GM21515 (cell line): ENCODE measurements at regions not wholly inside any gene's neighbourhood (a gene's known extent, or its start where the extent isn't known, plus 50 kb on each side); places are given as distances from the start of the nearest gene placed in this dataset.

Experiments
- ATAC-seq: cut with Tn5 transposase; IDR thresholded peaks from one replicate; pipeline ENCODE4 v1.9.1; 2021; ENCODE audit not compliant: unreplicated experiment

GRCh38 chr15:93664213-93664956 lies 567.0 kb upstream of the MCTP2 start:
- no peak for ATAC-seq

DNA sequence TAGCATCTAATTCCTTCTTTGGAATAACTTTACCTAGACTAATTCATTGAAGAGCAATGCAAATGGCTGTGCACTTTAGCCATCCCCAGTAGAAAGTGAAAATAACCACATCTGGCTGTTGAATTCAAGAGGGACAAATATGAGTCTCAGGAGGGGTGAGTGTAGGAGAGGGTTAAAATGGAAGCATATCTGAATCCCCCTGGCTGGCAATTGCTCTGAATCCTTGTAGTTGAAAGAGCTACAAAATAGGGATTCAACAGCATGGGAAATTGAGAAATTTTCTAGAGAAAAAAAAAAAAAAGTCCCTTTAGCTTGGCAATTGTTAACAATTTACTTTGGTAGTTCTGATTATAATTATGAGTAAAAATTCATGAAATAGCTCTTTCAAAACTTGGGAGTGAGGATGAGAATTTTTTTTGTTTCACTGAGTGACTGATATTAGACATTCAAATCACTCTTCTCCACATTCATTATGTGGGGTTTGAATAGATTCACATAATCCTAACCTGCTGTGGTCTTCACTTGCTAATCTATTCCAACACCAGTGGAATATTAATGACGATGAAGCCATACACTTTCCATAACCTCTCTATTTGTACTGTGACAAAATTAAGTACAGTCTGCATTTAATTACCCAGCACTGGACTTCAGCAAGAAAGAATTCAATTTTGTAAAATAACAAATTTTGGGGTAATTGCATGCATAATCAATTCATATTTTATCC lies 569.0 kb upstream of the MCTP2 start:
- no peak for ATAC-seq

- no peak for ATAC-seq
Measured at GRCh38 chr15:93658026-93658816, 569.2 kb upstream of the RGMA start.

DNA sequence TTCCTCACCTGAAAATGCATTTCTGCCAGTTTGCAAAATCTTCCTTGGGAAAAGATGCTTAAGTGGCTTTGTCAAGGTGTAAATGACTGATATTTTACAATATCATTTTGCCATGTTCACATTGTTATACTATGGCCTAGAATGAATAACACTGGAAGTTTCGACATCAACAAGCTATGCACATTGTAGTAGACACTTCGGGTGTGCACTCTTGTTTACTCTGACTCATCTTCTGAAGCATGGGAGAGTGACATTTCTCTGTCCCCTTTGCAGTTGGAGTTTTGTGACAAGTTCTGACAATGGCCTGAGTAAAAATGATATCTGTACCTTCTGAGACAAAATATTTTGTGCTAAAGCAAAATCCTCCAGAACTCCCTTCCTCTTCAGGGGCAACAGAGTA lies 567.0 kb upstream of the RGMA start:
- ATAC-seq: no peak

DNA sequence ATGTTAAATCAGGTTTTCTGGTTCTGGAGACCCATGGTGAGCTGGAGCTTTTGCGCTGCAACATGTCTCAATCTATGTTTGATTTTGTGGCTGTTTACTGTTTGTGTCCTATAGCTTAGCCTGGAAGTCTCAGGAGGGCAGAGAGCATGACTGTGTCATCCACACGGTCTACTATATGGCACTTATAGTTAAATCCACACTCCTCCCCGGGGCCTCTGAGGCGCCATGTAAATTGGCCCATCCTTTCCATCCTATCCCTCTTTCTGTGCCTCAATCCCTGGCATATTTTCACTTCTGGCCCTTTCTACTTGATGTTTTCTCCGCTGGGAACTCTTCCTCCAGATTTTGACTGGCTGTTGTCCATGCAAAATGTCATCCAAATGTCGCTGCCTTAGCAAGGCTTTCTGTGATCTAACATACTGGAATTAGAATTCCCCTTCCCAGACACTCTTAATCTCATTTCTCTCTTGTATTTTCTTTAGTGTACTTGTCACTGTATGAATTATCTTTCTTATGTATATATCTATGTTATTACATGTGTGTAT lies 560.8 kb upstream of the RGMA start:
- no peak for ATAC-seq

DNA sequence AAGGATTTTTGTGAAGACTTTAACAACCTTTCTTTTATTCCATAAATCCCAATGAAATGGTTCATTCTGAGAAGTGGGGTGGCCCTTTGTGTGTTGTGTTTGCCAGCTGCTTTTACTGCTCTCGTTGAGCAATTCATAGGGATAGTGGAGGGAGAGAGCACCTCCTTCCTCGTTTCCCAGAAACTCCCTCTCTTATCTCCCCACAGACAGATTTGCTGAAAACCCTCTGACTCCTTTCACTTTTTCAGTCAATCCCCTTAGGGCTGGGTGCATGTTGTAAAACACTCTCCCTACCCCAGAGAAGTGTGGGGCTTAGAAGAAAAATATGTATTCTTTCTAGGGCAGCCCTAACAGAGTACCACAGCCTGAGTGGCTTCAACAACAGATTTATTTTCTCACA lies 557.2 kb upstream of the RGMA start:
- ATAC-seq: no peak

GRCh38 chr15:93645594-93645993 lies 556.6 kb upstream of the RGMA start:
- no peak for ATAC-seq

DNA sequence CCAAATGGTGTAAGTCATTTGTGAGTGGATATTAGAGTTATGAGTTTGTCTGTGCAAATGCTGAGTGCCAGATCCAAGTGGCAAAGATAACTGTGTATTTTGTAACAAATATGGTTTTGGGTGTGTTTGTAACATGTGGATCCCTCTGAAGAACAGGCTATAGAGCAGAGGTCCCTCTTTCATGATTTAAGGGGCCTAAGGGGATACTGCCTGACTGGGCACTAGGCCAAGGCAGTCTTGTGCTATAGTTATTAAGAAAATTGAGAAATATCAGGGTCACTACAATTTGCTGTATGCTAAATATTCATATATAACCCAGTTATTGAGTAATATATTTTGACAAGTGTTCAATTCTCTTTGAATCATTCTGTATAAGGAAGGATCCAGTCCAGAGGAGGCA lies 555.6 kb upstream of the RGMA start:
- ATAC-seq: no peak

DNA sequence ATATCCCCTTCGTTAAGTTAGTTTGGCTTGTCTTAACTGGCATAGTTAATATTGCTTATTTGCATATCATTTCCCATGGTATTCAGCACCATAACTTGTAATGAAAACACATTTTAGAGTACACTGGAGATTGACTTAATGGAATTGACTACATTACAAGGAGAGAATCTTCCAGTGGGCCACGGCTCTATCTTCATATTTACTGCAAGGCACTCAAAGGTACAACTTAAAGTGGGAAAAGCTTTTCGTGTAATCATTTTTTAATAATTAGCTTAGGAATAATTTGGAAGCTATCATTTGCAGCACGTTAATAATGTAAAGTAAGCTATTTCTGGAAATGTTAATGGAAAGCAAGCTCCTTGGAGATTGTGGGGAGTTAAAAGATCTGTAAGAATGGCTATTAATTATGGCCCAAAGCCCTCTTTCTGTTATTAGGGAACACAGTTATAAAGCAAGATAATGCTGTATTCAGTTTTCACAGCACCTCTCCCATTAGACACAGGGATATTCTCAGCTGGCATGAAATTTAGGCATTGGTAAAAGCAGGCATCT lies 551.5 kb upstream of the RGMA start:
- no peak for ATAC-seq

- no peak for ATAC-seq
Measured at GRCh38 chr15:93631958-93632618, 543.1 kb upstream of the RGMA start.

- no peak for ATAC-seq
Measured at GRCh38 chr15:93619597-93619996, 530.6 kb upstream of the RGMA start.

DNA sequence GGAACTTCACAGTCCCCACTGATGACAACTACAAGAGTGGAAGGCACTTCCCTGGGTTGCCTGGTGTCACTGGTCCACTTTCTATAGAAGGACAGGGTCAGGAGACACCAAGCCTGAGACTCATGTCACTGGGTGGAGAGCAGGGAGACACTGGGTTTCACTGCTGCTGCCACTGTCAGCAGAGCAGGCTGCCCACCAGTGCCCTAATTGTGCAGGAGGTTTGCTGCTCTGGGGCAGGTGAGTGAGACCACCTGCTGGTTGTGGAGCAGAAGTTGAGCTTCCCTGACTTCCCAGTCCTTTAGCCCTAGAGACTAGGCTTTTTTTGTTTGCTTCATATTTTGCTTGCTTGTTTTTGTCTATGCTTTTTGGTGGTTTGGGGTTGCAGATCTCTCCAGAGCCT lies 528.4 kb upstream of the RGMA start:
- no peak for ATAC-seq

- no peak for ATAC-seq
Measured at GRCh38 chr15:93614386-93615104, 525.5 kb upstream of the RGMA start.

DNA sequence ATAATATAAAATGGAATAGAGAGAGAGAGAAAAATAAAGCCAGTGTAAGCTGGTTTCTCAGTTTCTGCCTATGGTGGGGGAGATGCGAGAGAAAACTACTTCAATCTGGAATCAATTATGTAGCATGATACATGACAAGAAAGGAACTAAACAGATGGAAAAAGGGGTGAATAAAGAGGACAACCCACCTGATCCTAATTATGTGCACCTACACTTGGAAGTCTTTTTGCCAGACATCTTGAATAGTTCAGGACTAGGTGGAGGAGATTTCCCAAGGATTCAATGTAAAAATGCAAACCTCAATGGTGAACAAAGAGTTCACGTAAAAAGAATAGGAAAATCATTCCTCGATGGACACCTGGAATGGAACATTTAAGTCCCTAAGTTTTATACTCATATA lies 524.4 kb upstream of the RGMA start:
- ATAC-seq: no peak

DNA sequence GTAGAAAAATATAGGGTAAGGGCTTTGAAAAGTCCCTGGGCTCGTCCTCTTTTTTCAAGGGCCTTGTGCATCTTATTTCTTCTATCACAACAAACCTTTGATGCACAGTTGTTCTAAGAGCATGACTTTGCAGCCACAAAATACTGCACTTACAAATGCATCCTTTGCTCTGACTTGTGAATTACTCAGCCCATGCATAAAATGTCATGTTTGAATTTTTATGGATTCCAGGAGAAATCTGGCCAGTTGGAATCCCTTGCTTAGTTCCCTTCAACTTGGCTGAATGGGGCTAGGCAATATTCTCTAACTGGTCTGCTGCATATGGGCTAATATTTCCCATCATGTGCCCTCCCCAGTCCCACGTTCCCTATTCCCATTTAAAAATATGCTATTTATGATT lies 523.9 kb upstream of the RGMA start:
- ATAC-seq: no peak

- no peak for ATAC-seq
Measured at GRCh38 chr15:93610944-93611343, 521.9 kb upstream of the RGMA start.

GRCh38 chr15:93608643-93609148 lies 519.7 kb upstream of the RGMA start:
- no peak for ATAC-seq

GRCh38 chr15:93603550-93603949 lies 514.5 kb upstream of the RGMA start:
- ATAC-seq: no peak

- ATAC-seq: no peak
Measured at GRCh38 chr15:93587059-93587521, 498.1 kb upstream of the RGMA start.

DNA sequence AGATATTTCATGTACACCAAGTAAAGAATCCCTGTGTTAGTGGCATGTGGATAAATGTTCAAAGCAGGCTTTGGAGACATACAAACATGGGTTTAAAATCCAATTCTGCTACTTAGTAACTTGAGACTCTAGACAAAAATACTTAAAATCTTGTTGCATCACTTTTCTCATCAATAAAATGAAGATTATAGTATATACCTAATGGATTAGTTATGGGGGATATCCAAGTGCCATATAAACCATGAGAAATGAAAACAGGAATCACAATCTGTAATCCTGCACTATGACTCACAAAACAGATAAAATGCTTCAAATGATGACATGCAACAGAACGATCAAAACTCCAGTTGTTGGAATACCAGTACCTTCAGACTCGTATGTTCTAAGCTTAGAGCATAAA lies 496.0 kb upstream of the RGMA start:
- no peak for ATAC-seq
